HS-5 (cell line): ENCODE measurements at regions not wholly inside any gene's neighbourhood (a gene's known extent, or its start where the extent isn't known, plus 50 kb on each side); places are given as distances from the start of the nearest gene placed in this dataset.
"Not testable (repeated sequence)": the region's sequence is repeated elsewhere in the genome, so short reads cannot be mapped to it uniquely, and the experiment has no call there.

Experiments used
- DNase-seq: peaks from one replicate; pipeline ENCODE4 v3.0.0-alpha.2; 2012; ENCODE audit warnings: low read depth

DNA sequence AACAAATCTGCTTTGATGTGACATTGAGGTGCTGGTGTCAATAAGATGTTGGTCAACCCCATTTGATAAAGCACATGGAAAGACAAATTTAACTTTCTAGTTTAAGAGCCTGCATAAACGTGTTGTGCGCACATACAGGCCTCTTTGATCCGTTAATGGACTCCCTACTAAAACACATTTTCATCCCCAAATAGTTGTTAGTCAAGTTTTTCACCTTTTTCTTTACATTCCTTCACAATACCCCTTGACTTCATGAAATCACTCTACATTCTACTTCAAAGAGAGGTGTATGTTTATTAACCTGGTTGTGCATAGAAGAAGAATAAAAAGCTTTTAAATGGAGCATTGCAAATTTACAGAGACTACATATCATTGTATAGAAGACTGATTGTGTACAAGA lies 180.3 kb downstream of the HDGFL1 start:
- DNase-seq: no peak

DNA sequence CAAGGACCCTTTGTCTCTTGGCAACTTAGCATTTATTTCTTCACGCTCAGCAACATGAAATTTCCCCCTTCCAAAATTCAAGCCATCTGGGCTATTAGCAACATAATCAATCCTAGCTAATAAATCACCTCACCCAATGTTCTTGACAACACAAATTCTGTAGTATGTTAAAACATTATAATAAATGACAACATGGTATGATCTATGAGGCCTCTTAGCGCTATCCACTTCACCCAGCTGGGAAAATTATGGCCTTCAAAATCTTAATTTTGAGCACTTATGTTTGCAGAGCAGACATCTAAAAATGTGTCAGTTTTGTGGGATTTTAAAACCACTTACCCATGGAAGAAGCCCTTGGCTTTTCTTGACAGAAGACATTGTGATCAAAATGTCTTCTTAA lies 181.9 kb downstream of the HDGFL1 start:
- no peak for DNase-seq

DNA sequence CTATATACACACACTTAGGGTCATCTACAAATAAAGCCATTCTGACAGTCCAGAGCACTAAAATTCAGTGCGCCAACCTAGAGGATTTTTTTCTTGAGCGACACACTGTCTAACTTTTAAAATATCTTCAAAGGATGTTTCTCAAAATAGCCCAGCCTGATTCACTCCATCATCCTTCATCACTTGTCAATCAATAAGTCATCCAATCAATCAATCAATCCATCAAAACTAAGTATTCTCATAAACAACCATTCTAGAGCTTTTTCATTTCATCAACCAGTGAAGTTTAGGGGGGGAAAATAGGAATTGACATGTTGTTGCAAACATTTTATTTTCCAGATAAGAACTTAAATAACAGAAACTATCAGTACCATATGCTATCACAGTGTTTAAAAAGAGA lies 183.2 kb downstream of the HDGFL1 start:
- no peak for DNase-seq

DNA sequence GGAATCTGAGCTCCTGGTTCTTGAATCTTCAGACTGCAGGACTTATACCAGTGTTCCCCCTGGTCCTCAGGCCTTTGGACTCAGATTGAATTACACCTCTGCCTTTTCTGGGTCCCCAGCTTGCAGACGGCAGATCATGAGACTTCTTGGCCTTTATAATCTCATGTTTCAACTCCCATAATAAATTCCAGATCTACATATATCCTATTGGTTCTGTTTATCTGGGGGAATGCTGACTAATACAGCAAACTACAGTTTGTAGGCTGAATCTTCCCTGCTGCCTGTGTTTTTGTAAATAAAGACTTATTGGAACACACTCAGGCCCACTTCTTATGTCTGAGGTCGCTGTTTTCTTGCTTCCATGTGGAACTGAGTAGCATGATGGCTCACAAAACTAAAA lies 184.7 kb downstream of the HDGFL1 start:
- DNase-seq: no peak

DNA sequence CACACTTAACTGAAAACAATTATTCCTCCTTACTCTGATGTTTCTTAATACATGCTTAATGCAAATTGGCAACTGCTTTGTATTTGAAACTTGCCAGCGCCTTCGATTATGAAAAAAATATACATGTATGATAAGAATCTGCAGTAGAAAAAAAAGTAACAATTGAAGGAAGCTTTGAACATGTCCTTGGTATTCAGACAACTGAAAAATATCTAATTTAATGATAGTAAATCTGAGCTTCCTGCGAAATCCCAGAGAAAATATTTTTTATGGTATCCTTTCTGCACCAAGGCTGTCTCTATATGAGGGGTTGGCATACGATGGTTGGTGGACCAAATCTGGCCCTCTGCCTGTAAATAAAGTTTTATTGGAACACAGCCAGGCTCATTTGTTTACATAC lies 186.2 kb downstream of the HDGFL1 start:
- DNase-seq: no peak

DNA sequence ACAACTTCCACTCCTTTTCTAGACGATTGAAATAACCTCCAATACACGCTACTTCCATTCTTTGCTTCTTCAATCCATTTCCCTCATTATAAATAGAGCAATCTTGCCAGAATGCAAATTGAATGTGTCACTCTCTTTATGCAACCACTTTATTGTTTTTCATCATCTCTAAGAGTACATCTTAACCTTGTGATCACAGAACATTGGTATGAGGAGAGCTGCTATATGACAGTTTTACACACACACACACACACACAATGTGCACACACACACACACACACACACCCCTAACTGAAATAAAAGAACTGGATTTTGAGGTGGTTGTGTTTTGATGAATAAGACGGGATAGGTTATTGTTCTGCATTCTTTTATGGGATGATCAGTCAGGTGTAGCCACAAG lies 187.0 kb downstream of the HDGFL1 start:
- DNase-seq: no peak

DNA sequence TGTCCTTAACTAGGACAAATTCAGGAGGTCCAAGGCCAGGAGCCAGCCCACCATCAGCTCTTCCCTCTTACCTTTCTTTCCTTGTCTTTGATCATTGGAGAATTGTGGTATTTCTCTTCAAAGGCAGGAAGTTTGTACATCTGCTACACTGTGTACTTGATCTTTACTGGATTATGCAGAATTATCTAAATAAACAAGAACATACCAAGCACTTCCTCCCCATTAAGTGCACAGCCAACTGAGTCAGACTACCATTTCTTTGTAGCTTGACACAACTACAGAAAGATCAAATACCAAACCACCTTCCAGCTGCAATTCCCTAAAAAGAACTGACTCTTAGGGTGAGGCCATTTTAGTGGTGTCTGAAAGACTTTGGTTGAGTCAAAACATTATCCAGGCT lies 195.1 kb downstream of the HDGFL1 start:
- no peak for DNase-seq

DNA sequence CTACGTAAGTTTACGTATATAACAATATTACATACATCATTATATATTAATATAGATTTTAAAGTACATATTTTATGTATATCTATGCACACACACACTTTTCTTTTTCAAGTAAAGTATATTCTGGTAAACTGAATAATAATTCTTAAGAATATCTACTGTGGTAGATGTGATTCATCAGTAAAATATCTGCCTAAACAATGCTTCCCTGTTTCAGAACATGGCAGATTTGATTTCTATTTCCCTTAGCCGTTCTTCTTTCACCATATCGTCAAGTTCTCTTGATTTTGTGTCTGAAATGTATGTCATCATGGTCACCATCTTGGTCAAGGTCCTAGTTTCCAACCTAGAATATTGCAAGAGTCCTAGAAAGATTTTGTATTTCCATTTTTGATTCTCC lies 195.6 kb downstream of the HDGFL1 start:
- no peak for DNase-seq

DNA sequence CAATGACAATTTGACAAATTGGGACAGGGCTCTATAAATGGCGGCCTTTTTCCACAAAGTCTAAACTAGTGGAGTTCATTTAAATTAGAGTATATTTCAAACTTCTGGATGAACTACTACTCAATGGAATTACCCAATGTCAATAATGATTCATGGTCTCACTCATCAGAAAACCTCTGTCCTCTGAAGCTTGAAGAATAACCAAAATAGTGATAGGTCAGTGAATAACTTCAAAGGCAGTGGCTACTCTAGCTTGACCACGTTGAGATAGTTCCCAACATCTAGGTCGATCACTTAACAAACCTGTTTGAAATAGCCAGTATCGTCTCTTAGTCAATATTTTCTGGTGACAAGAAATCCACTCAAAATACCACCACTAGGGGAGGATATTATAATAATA lies 197.6 kb downstream of the HDGFL1 start:
- no peak for DNase-seq

DNA sequence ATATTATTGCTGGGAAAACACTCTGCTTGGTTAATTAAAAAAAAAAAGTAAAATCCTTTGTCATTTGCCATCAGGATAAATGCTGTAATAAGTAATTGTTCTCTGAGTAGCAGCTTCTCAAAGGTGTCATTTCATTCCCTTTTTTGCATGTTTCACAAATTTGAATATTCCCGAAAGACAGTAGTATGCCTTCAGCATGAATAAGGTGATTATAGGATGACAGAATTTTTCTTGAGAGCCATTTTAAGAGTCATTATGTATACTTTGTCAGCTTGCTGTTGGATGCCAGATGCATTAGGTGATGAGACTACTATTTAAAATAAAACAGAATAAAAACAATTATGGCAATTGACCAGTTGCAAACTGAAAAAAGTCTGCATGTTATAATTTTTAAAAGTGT lies 200.7 kb downstream of the HDGFL1 start:
- DNase-seq: no peak

DNA sequence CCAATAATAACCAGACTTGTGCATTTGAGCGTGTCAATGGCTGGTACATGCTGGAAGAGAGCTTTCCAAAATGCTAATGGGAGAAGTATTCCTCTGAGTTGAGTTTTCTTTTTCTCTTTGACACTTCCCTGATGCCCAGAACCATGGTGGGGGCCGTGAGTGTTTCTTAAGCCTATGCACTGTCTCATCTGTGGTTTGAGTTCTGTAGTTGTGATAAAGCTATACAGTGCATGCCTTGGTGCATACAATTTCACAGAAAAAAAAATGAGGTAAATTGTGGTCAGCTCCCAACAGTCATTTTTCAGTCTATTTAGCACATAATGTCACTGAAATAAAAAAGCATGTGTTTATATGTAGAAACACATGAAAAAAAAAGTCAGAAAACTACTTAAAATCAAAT lies 204.8 kb downstream of the HDGFL1 start:
- DNase-seq: no peak

DNA sequence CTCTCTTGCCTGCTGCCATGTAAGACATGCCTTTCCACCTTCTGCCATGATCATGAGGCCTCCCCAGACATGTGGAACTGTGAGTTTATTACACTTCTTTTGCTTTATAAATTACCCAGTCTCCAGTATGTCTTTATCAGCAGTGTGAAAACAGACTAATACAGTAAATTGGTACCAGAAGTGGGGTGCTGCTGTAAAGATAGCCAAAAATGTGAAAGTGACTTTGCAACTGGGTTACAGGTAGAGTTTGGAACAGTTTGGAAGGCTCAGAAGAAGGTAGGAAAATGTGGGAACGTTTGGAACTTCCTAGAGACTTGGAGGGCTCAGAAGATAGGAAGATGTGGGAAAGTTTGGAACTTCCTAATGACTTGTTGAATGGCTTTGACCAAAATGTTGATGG lies 209.1 kb downstream of the HDGFL1 start:
- DNase-seq: not testable (repeated sequence)

DNA sequence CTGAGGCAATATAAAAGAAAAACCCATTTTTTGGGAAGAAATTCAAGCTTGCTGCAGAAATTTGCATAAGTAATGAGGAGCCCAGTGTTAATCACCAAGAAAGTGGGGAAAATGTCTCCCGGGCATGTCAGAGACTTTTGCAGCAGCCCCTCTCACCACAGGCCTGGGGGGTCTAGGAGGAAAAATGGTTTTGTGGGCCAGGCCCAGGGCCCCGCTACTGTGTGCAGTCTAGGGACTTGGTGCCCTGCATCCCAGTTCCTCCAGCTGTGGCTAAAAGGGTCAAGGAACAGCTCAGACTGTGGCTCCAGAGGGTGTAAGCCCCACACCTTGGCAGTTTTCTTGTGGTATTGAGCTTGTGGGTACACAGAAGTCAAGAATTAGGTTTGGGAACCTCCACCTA lies 209.7 kb downstream of the HDGFL1 start:
- DNase-seq: no peak

DNA sequence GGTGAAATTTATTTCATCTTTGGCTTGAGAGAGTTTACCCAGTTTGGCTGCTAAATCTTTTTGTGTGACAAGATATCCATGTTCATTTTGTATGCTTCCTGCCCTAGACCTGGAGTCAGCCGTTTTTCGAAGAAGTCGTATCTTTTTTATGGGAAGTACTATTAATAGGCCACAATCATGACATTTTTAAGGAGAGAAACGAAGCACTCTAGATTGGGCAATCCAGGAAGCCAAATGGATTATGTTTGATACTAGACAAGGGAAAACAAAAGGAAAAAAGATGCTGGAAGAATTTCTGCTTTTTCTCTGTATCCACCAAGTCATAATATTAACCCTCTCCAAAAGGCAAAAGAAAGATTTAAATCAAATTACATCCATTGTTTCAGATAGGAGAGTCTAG lies 214.6 kb downstream of the HDGFL1 start:
- DNase-seq: no peak

DNA sequence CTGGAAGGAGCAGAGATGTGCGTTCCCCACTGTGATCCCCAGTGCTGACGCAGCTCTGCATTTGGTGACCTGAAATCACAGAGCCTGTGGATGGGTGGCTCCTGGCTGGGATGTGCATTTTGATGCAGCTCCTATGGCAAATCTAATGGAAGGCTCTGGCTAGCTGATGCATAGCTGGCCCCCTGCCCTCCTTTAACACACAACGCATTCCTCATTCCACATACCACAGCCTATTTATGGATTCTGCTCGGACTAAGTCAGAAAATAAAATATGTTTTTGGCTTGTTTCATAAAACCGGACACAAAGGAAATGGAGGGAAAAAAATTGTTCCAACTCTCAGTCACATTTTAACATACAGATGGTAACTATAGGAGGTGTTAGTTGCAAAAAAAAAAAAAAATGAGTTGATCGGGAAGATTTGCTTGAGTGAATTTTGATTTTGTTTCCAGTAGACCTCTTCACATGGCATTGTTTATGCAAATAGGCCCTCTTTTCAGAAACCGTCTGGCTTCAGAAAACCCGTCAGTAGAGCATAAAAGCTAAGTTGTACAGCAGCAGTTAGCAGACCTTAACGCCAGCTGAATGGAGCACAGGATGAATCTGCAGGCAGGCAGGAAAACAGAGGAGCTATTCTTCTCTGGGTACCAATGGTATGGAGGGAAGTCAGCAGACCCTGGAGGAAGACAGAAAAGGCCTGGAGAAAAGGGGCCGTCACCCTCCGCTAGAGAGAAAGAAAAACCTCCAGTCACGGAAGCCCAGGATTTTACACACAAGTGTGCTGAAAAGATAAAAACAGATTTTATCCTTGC lies 215.4 kb downstream of the HDGFL1 start:
- no peak for DNase-seq

DNA sequence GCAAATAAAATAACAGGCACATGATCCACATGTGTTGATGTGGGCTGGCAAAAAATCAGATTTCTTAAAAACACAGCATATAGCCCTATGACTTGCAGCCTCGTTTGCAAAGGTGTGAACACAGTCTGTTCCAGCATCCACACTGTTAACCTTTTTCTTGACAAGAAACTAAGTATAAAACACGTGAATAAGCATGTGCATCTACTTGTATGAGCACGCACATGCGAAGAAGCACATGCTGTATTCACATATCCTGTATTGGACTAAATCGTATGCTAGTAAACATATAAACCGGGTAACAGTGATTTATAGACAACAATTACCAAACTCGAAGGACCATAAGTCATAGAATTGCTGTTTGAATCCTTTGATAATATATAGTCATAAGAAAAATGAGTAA lies 218.7 kb downstream of the HDGFL1 start:
- no peak for DNase-seq

DNA sequence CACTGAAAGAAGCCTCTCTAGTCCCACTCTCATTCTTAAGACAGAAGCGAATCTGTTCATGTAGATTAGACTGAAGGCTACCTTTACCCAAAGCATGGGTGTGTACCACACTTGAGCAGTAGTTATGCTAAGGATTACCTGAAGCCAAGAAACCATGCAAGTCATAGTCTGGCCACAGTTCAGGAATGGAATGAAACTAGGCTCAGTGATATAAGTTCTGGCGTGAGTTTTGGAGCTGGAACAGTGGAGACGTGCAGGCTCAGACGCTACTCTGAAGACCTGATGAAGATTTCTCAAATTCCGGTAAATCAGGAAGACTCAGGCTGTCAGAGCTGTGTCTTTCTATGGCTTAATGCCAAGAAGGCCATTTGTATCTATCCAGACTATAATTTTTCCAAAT lies 219.9 kb downstream of the HDGFL1 start:
- no peak for DNase-seq

DNA sequence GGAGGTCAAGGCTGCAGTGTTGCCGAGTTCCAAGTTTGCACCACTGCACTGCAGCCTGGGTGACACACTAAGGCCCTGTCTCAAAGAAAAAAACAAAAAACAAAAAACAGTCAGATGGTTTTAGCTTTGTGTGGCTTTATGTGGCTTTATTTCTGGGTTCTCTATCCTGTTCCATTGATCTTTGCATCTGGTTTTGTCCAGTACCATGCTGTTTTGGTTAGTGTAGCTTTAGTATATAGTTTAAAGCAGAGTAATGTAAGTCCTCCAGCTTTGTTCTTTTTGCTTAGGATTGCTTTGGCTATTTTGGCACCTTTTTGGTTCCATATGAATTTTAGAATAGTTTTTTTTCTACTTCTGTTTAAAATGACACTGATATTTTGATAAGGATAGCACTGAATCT lies 225.5 kb downstream of the HDGFL1 start:
- no peak for DNase-seq

DNA sequence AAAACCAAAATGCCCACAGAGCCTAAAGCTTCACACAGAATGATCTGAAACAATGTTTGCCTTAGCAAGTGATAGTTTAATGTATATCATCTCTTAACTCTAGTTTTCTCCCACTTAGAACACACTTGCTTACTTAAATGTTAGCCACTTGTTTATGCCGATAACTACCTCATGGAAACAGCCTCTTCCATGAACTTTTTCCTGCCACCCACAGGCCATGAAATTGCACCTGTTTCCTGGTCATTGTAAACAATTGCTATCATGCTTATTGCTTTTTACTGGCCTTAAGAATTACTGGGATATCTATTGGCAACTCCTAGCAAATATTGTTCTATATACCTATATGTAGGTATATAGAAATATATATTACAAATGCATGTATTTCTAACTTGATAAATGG lies 231.1 kb downstream of the HDGFL1 start:
- DNase-seq: no peak

DNA sequence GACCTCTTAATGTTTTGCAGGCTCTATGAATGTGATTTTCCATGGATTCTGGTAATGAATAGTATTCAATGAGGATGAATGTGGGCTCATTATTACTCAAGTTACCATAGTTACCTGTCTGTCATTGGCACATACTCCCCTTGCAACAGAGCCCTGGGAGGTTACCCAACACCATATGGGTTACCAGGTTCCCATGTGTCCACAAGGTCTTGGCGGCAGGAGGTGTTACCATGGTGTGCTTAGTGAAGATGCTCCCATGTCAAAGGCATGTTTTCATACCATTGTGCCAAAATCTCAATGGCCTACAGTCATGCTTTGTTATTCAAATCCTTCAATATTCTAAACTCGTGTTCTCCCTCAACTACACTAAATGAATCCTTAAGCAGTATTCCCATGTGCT lies 232.5 kb downstream of the HDGFL1 start:
- no peak for DNase-seq

DNA sequence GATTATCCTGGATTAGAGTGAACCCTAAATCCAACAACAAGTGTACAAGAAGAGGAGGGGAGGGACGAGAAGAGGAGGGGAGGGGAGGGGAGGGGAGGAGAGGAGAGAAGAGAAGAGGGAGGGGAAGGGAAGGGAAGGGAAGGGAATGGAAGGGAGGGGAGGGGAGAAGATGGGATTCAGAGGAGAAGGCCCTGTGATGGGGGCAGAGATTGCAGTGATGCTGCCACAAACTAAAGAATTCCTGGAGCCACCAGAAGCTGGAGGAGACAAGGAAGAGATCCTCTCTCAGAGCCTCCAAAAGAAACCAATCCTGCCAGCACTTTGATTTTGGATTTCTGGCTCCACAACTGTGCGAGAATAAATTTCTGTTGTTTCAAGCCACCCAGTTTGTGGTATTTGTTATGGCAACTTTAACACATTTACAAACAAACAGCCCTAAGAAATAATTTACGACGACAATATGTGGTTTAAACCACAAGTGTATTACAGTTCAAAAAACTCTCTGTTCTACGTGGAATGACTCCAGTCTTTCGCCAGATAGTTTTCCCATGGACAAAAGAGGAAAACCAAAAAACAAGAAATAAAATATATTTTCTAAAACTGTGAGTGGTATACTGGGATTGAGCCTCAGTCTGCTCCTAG lies 235.4 kb downstream of the HDGFL1 start:
- DNase-seq: no peak

DNA sequence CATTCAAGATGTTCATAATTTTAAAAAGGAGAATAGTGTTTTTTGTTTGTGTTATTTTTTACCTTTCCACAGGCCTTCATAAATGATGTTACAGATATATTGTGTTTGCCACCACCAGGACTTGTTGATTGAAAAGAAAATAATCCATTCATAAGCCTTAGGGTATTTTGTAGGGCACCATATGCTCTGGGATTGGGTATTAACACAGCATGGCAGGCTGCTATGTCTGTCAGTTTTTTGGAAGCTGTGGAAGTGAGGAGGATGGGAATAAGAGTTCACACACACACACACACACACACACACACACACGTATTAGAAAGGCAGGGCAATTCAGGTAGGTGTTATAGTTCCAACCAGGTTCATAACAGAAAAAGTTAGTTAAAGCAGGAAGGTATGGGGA lies 237.9 kb downstream of the HDGFL1 start:
- no peak for DNase-seq

DNA sequence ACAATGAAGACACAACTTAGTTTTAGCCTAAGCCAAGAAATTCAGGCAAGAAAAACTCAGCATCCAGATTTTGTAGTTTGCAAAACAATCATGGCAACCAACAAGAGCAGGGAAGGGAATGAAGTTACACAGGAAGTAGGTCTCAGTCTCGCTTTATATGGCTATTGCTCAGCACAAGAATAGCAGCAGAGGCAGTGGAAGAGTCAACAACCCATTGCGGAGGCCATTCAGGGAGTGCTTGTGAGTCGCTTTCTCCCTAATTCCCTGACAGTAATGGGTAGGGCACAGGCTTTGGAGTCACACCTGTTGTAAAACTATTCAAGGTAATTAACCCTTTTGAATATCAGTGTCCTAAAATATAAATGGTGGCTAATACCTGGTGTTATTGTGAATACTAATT lies 238.5 kb downstream of the HDGFL1 start:
- no peak for DNase-seq

DNA sequence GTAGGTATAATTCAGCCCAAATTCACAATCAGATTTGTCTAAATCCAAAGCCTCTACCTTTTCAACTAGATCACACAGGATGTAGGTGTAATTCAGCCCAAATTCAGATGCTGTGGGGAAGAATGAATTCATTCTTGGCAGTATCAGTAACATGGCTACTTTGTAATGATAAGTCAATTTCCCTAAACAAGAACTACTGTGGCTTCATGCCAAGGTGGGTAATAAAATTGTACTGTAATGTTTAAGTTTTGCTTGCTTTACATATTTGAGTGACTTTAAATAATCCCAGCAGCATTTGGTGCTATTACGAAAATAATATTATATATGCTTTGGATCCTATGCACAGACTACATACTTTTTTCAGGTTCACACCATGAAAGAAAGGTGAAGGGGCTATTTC lies 239.1 kb downstream of the HDGFL1 start:
- no peak for DNase-seq
